WTC11 (cell line): ENCODE measurements at regions not wholly inside any gene's neighbourhood (a gene's known extent, or its start where the extent isn't known, plus 50 kb on each side); places are given as distances from the start of the nearest gene placed in this dataset.

Experiments
- ATF2 ChIP-seq: sonication (generic); formaldehyde crosslinking; IDR thresholded peaks from 2 replicates; pipeline ENCODE4 v1.8.1; 2022; ENCODE audit warnings: low read depth, missing genetic modification reagents, borderline replicate concordance
- ATF3 ChIP-seq: sonication (generic); formaldehyde crosslinking; conservative IDR thresholded peaks from 2 replicates; pipeline ENCODE4 v1.8.1; 2022; ENCODE audit warnings: mild to moderate bottlenecking, missing genetic modification reagents
- CTCF ChIP-seq: fragments of 200-600 bp; IDR thresholded peaks from 2 replicates; pipeline ENCODE4 v1.8.0; 2022; ENCODE audit warnings: antibody characterized with exemption
- E2F1 ChIP-seq: sonication (generic); formaldehyde crosslinking; IDR thresholded peaks from 2 replicates; pipeline ENCODE4 v1.8.0; 2022; ENCODE audit warnings: mild to moderate bottlenecking, missing genetic modification reagents
- ELF4 ChIP-seq: sonication (generic); formaldehyde crosslinking; IDR thresholded peaks from 2 replicates; pipeline ENCODE4 v1.8.1; 2022; ENCODE audit warnings: low read depth, mild to moderate bottlenecking, moderate library complexity, missing genetic modification reagents
- FOXP1 ChIP-seq: sonication (generic); formaldehyde crosslinking; IDR thresholded peaks from 2 replicates; pipeline ENCODE4 v1.8.0; 2022; ENCODE audit warnings: missing genetic modification reagents, mild to moderate bottlenecking, moderate library complexity, borderline replicate concordance
- JUN ChIP-seq: sonication (generic); formaldehyde crosslinking; IDR thresholded peaks from 2 replicates; pipeline ENCODE4 v1.8.0; 2023; ENCODE audit warnings: mild to moderate bottlenecking, missing genetic modification reagents
- TEAD4 ChIP-seq: sonication (generic); formaldehyde crosslinking; IDR thresholded peaks from 2 replicates; pipeline ENCODE4 v1.8.0; 2022; ENCODE audit warnings: mild to moderate bottlenecking, missing genetic modification reagents
- TP53 ChIP-seq: sonication (generic); formaldehyde crosslinking; IDR thresholded peaks from 2 replicates; pipeline ENCODE4 v1.8.1; 2023; ENCODE audit warnings: mild to moderate bottlenecking, missing genetic modification reagents

GRCh38 chr2:167555098-167555720 is 666.9 kb downstream of the XIRP2 start:
- no peak for TF ChIP-seq TP53
- no peak for TF ChIP-seq E2F1 (CRISPR knock-in tag)
- no peak for TF ChIP-seq CTCF
- no peak for TF ChIP-seq JUN (CRISPR knock-in tag)
- TF ChIP-seq ATF2, result no peak
- no peak for TF ChIP-seq FOXP1 (CRISPR knock-in tag)
- no peak for TF ChIP-seq ELF4 (CRISPR knock-in tag)
- no peak for TF ChIP-seq TEAD4 (CRISPR knock-in tag)
- no peak for TF ChIP-seq ATF3 (CRISPR knock-in tag)
